ENCODE measurements at regions not wholly inside any gene's neighbourhood (a gene's known extent, or its start where the extent isn't known, plus 50 kb on each side); places are given as distances from the start of the nearest gene placed in this dataset.
"Not testable (repeated sequence)": the region's sequence is repeated elsewhere in the genome, so short reads cannot be mapped to it uniquely, and the experiment has no call there.

DNA sequence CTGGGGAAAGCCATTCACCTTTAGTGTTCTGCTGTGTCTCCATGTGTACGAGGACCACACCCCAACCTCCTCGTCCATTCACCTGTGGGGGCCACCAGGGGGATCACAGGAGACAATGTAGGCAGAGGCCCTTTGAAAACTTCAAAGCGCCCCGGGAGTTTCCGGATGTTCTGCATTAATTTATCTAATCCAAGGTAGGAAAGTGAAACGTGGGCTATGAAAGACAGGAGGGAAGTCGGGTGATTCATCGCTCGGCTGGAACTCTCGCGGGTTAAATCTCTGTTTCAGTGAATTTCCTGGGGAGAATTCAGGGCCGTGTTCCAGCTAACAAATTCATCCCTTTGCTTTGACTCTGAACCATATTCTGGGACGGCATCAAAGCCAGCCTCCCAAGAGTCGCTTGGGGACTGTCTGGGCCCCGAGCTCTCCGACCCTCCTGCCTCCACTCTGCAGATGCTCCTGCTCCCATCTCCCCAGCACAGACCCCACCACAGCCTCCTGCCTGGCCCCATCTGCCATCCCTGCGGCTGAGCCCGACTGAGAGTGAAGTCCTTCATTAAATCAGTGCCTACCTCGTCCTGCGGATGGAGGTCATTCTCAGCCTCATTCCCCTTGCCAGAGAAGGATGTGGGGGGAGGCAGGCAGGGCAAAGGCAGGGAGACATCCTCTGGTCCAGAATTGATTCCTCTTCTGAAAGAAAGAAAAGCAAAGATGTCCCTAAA lies 114.1 kb upstream of the CARD11 start:
- H3K27ac ChIP-seq, result no peak overlapping the region

DNA sequence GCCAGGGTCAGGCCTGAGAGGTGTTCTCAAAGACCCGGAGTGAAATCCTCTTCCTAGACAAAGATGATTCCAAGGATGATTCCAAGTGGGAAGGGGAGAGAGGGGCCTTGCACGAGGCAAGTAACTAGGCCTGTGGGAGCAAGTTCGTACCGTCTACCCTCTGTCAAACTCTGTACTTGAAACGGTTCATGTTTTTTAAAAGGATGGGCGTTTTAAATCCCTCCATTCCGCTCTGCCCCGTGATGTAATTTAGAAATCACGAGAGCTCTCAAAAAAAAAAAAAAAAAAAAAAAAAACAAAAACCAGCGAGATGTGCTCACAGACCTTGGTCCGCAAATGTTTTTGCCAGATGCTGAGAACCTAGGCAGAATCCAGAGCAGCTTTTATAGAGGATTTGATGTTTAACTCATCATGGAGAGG lies 114.7 kb upstream of the CARD11 start:
- no peak overlapping the region for H3K27ac ChIP-seq
- TF ChIP-seq, protein P1, sequence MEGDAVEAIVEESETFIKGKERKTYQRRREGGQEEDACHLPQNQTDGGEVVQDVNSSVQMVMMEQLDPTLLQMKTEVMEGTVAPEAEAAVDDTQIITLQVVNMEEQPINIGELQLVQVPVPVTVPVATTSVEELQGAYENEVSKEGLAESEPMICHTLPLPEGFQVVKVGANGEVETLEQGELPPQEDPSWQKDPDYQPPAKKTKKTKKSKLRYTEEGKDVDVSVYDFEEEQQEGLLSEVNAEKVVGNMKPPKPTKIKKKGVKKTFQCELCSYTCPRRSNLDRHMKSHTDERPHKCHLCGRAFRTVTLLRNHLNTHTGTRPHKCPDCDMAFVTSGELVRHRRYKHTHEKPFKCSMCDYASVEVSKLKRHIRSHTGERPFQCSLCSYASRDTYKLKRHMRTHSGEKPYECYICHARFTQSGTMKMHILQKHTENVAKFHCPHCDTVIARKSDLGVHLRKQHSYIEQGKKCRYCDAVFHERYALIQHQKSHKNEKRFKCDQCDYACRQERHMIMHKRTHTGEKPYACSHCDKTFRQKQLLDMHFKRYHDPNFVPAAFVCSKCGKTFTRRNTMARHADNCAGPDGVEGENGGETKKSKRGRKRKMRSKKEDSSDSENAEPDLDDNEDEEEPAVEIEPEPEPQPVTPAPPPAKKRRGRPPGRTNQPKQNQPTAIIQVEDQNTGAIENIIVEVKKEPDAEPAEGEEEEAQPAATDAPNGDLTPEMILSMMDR (IDR thresholded peaks at IDR 0.05), result no peak
- no peak for TF ChIP-seq ZFX (IDR thresholded peaks at IDR 0.05; ENCODE audit: borderline replicate concordance)

More for the DNA sequence above, 114.1 kb upstream of the CARD11 start:
- TF ChIP-seq, protein P1 (IDR thresholded peaks at IDR 0.05), result no peak
- TF ChIP-seq ZFX (IDR thresholded peaks at IDR 0.05; ENCODE audit: borderline replicate concordance), result no peak

DNA sequence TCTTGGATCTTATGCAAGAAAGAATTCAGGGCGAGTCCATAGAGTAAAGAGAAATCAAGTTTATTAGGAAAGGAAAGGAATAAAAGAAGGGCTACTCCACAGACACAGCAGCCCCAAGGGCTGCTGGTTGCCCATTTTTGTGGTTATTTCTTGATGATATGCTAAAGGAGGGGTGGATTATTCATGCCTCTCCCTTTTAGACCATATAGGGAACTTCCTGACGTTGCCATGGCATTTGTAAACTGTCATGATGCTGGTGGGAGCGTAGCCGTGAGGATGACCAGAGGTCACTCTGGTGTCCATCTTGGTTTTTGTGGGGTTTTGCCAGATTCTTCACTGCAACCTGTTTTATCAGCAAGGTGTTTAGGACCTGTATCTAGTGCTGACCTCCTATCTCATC lies 115.4 kb upstream of the CARD11 start:
- H3K27ac ChIP-seq, result no peak overlapping the region
- no peak for TF ChIP-seq ZFX (IDR thresholded peaks at IDR 0.05; ENCODE audit: borderline replicate concordance)
- TF ChIP-seq, protein P1 (IDR thresholded peaks at IDR 0.05), result no peak

DNA sequence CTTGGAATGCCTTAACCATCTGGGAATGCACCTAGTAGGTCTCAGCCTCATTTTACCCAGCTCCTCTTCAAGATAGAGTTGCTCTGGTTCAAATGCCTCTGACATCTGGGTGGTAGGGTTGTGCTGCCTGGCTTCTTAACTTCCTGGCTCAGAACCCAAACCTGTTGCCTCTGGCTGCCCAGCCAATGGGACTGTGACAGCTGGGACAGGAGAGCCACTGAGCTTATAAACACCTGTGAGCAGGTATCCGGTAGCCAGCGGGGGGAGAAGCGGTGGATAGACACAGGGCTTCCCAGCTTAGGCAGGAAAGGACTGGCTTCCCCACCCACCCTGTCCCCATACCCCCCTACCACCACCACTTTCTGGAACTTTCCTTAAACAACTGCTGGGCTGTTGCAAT lies 115.8 kb upstream of the CARD11 start:
- H3K27ac ChIP-seq, result no peak overlapping the region
- no peak for TF ChIP-seq ZFX (IDR thresholded peaks at IDR 0.05; ENCODE audit: borderline replicate concordance)
- TF ChIP-seq, protein P1 (IDR thresholded peaks at IDR 0.05), result no peak

DNA sequence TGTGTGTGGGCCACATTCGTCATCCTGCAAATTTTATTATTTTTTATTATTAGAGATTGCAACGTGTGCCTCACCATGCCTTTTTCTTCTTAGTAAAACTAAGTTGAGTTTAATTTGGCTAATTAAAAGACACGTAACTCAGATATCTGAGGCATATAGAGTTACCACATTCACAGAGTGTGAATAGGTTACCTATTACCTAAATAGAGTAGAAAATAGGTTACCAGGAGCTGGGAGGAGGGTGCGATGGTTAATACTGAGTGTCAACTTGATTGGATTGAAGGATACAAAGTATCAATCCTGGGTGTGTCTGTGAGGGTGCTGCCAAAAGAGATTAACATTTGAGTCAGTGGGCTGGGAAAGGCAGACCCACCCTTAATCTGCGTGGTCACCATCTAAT lies 116.3 kb upstream of the CARD11 start:
- H3K27ac ChIP-seq, result not testable (repeated sequence)

- H3K27ac ChIP-seq, result no peak overlapping the region
- TF ChIP-seq, protein P1 (IDR thresholded peaks at IDR 0.05), result no peak
- TF ChIP-seq ZFX (IDR thresholded peaks at IDR 0.05; ENCODE audit: borderline replicate concordance), result no peak
Measured at GRCh38 chr7:3162289-3162688, 118.6 kb upstream of the CARD11 start.

DNA sequence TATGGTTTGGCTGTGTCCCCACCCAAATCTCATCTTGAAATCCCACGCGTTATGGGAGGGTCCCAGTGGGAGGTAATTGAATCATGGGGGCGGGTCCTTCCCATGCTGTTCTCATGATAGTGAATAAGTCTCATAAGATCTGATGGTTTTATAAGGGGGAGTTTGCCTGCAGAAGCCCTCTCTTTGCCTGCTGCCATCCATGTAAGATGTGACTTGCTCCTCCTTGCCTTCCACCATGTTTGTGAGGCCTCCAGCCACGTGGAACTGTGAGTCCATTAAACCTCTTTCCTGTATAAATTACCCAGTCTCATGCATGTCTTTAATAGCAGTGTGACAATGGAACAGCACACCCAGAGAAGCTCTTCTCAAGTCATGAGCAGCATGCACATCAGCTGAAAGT lies 119.1 kb upstream of the CARD11 start:
- H3K27ac ChIP-seq, result not testable (repeated sequence)

DNA sequence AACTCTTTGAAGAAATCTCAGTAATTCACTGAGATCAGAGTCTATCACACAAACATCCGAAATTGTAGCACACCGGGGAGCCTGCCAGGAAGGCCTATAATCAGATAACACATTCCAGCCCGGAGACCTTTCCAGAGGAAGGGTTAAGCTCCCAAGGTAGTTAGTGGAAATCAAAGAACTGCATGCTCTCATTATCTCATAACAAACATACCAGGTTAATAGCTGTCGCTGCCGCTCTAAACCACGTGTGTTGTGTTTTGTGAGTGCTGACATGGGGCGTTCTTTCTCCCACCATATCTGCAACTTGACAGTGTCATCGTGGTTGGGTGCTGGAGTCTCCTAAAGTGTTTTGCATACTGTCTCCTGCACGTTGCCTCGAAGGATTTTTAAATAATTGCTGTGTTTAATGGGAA lies 120.7 kb upstream of the CARD11 start:
- TF ChIP-seq ZFX (IDR thresholded peaks at IDR 0.05; ENCODE audit: borderline replicate concordance), result no peak
- TF ChIP-seq, protein P1 (IDR thresholded peaks at IDR 0.05), result no peak
- no peak overlapping the region for H3K27ac ChIP-seq

Measured in 22Rv1 (cell line).